ENCODE measurements at regions not wholly inside any gene's neighbourhood (a gene's known extent, or its start where the extent isn't known, plus 50 kb on each side); places are given as distances from the start of the nearest gene placed in this dataset.

- TF ChIP-seq SP1 (IDR thresholded peaks at IDR 0.05; ENCODE audit: low read depth) (no peak), CTCF (IDR thresholded peaks at IDR 0.05 in 2 of 3, conservative IDR thresholded peaks at IDR 0.05 in 1 of 3; ENCODE audit: borderline replicate concordance in 1 of 3, insufficient read depth in 1 of 3, low read depth in 2 of 3, low read length in 2 of 3) (no peak), EZH2 (IDR thresholded peaks at IDR 0.05) (no peak), EGR1 (IDR thresholded peaks at IDR 0.05; ENCODE audit: low read depth) (no peak), POLR2AphosphoS5 (IDR thresholded peaks at IDR 0.05; ENCODE audit: low read depth, low read length) (no peak), JUND (IDR thresholded peaks at IDR 0.05) (no peak), POLR2A (IDR thresholded peaks at IDR 0.05; ENCODE audit: borderline replicate concordance, extremely low read depth, insufficient read depth, insufficient read length) (no peak), REST (IDR thresholded peaks at IDR 0.05; ENCODE audit: low read depth) (no peak), EZH2phosphoT487 (IDR thresholded peaks at IDR 0.05; ENCODE audit: borderline replicate concordance) (no peak), ZFX (IDR thresholded peaks at IDR 0.05) (no peak), TCF7L2 (IDR thresholded peaks at IDR 0.05; ENCODE audit: borderline replicate concordance, extremely low read depth, insufficient read depth, insufficient read length) (no peak), MAX (IDR thresholded peaks at IDR 0.05) (no peak), ZBTB33 (IDR thresholded peaks at IDR 0.05; ENCODE audit: extremely low read depth, insufficient replicate concordance, low read length) (no peak)
Observed at GRCh38 chr14:51155326-51155725, 60.4 kb upstream of the TRIM9 start.

Data from HCT116 (cell line).